GM21526 (cell line): ENCODE measurements at regions not wholly inside any gene's neighbourhood (a gene's known extent, or its start where the extent isn't known, plus 50 kb on each side); places are given as distances from the start of the nearest gene placed in this dataset.
"Not testable (repeated sequence)": the region's sequence is repeated elsewhere in the genome, so short reads cannot be mapped to it uniquely, and the experiment has no call there.

Experiments used
- ATAC-seq: cut with Tn5 transposase; IDR thresholded peaks from one replicate; pipeline ENCODE4 v1.9.1; 2021; ENCODE audit warnings: moderate library complexity; ENCODE audit not compliant: unreplicated experiment, low FRiP score

GRCh38 chr2:105691947-105692390 lies 52.7 kb upstream of the NCK2 start:
- ATAC-seq = no peak

DNA sequence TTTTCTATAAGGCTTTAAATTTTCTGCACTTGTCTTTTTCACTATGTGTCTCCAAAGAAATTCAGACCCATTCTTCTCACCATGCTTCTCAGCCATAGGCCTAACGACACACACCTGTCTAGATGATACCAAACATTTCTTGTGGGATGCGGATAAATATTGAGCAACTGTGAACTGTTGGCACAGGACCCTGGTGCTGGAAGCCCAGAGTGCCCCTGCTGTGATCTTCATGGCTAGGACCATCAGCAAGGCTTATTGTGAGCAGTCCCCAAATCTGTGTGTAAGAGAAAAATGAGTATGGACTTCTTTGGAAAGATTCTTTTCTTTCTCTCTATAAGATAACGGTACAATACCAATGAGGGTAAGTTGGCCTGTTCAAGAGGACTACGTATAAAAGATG lies 54.1 kb upstream of the NCK2 start:
- no peak for ATAC-seq

- ATAC-seq = no peak
Measured at GRCh38 chr2:105689484-105689883, 55.2 kb upstream of the NCK2 start.

DNA sequence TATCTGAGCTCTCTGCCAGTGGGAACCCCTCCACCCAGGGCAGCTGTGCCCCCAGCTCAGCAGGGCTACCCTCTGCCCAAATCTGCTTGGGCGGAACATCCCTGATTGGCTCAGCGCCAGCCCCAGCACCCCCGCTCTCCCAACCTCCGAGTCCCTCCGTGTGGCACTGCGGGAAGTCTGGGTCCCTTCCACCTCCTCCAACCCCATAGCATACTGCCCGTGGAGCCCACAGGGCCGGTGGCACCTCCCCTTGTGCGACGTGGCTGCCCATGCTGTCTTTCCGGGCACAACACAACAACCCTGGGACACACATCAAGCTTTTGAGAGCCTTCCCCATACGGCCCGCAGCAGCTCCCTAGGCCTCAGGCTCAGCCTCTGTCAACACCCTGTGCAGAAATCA lies 55.8 kb upstream of the NCK2 start:
- no peak for ATAC-seq

DNA sequence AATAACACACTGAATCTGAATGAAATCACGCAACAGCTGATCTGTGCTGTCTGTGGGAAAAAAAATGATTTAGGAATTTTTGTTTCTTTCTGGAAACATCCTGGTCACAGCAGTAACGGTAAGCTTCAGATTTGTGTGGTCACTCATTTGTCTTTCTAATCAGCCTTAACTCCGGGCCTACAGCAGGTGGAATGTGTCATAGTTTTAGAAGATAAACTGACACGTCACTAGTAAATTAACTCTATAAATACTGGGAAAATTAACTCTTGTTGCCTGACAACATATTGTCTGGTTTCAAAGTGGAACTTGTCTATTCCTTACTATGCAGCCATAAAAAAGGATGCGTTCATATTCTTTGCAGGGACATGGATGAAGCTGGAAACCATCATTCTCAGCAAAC lies 58.1 kb upstream of the NCK2 start:
- ATAC-seq = no peak

DNA sequence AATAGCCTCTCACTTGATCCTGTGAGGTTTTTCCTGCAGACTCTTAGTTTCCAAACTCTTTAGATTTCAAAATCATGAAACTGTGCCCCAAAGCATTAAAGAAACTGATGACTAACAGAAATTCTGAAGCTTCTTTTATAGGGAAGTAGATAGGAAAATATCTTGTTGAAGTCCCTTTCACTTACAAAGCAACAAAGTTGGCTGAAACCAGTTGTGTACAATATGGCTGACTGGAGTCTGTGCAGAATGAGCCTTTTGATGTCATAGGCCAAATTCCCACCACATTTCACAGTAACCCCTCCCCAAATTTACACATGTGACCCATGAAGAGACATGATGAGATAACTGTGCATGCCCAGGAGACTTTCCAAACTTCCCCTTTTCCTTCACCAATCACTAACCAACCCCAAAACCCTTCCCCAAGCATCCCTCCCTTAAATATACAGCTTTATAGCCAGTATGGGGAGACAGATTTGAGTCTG lies 61.7 kb upstream of the NCK2 start:
- ATAC-seq = no peak

- ATAC-seq = no peak
Measured at GRCh38 chr2:105682401-105682800, 62.3 kb upstream of the NCK2 start.

DNA sequence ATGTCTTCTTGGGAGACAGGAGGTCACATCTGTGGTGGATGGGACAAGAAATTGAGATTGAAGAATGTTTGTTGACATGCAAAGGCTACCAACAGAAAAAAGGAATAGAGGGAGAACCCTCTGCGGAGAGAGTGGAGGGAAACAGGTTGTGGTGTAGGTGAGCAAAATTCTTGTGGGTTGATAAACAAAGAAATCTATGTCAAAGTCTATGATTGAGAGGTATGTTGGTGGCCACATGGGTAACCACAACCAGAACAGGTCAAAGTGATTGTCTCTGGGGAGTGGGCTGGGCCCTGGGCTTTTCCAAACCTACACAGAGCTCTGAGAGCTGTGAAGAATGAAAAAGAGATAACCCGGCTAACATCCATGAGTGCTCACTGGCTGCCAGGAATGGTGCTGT lies 62.8 kb upstream of the NCK2 start:
- ATAC-seq = no peak

- ATAC-seq = no peak
Measured at GRCh38 chr2:105680357-105680756, 64.4 kb upstream of the NCK2 start.

- no peak for ATAC-seq
Measured at GRCh38 chr2:105678346-105678745, 66.4 kb upstream of the NCK2 start.

GRCh38 chr2:105677901-105678300 lies 66.8 kb upstream of the NCK2 start:
- no peak for ATAC-seq

DNA sequence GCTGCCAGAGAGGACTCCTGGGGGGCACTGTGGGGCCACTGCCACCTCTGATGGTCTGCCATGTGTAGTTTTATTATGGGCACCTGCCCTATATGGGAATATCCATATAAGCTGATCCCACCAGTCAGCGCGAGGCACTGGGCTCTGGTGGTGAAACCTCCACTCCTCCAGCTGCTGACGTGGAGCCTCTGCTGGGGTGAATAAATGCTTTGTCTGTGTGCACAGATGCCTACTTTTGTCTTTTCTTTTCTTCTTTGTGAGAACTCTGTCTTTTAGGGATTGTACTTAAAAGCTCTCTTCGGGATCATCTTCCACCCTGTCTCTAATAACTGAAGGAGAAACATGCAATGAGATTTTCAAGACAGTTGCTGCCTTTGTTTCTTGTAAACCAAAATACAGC lies 68.9 kb upstream of the NCK2 start:
- ATAC-seq = no peak

- ATAC-seq = no peak
Measured at GRCh38 chr2:105674859-105675541, 69.7 kb upstream of the NCK2 start.

DNA sequence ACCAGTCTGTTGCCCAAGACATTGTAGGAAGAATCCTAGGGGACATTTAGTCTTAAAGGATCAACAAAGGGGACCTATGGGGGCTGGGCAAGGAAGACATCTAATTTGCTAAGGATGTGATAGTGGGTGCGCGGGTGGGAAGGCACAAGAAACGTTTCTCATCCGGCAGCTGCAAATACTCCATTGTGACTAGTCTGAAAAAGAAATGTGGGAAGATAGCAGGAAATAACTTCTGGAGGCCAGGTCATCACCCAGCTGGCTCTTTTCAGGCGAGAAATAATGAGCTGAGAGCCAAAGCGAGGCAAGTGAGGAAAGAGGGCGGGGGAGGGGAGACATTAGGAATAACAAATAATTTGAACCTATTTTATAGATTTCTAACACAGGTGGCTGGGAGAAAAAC lies 70.3 kb upstream of the NCK2 start:
- no peak for ATAC-seq

DNA sequence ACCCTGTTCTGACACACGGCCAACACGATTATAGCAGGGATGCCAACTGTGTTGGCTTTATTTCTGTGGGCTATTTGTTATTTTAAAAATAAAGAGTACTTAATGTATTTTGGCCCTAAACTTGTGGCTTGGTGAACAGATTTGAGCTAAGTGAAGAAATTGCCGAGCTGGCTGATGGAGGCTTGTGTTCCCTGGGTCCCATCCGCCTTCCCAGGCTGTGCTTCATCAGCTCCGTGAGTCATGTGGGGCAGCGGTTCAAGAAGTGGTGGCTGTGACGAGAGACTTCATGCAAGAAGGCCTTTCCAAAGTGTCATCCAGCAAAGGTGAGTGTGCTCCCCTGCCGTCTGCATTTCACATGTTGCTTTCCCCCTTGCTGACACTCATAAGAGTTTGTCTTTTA lies 73.6 kb upstream of the NCK2 start:
- ATAC-seq = no peak

DNA sequence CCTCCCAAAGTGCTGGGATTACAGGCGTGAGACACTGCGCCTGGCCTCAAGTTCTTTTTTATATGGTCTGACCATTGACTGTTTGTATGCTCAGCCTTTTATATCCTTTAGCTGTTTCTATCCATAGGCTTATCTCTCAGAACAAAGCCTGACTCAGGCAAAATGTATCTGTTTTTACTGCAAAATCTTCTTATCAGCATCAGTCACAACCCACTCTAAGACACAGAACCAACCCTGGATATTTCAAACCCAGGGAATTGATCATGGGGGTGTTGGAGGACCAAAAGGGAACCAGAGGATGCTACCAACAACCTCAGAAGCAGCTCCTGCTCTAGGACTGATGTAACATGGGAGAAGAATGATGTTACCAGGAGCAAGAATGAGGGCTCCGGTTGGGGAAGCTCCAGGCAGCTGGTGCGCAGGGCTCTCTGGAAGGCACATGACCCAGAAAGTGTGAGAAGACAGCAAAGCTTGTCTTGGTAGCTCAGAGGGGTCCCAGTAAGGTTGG lies 75.3 kb upstream of the NCK2 start:
- ATAC-seq = no peak

DNA sequence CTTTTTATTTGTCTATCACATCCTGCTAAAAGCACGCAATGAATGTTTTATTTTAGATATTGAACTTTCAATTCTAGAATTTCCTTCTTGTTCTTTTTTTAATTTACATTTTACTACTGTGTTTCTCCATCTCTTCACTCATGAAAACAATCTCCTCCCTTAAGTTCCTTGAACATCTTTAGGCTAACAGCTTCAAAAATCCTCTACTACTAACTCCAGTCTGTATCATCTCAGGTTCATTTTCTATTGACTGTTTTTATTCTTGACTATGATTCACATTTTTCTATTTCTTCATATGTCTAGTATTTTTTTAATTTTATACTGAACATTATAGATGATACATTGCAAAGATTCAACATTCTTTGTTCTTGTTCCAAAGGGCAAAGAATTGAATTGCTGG lies 79.2 kb upstream of the NCK2 start:
- no peak for ATAC-seq

DNA sequence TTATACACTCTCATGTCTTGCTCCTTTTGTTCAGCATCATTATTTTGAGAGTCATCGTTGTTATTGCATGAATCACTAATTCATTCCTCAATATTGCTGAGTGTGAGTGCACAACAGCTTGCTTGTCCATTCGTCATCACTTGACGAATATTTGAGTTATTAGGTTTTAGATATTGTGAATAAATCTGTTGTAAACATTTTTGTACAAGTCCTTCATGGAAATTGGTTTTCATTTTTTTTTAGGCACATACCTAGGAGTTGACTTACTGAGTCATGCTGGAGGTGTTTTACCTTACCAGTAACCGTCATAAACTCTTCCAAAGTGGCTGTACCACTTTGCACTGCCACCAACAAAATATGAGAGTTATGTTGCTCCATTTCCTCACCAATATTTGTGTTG lies 84.2 kb upstream of the NCK2 start:
- no peak for ATAC-seq

DNA sequence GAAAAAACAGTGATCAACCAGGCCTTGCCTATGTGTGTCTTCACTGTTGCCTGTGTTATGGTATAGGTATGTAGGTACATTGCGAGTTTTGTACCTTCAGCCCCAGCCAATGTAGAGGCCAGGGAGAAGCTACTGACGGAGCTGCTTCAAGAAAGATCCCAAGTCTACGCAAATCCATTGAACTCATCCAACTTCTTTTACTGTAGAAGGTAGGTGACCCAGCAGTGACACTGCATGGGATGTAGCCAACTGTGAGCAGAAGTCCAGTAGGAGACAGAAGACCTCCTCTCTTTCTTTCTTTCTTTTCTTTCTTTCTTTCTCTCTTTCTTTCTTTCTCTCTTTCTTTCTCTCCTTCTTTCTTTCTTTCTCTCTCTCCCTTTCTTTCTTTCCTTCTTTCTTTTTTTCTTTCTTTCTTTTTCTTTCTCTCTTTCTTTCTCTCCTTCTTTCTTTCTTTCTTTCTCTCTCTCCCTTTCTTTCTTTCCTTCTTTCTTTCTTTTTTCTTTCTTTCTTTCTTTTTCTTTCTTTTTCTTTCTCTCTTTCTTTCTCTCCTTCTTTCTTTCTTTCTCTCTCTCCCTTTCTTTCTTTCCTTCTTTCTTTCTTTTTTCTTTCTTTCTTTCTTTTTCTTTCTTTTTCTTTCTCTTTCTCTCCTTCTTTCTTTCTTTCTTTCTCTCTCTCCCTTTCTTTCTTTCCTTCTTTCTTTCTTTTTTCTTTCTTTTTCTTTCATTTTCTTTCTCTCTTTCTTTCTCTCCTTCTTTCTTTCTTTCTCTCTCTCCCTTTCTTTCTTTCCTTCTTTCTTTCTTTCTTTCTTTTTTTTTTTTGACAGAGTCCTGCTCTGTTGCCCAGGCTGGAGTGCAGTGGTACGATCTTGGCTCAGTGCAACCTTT lies 88.7 kb upstream of the NCK2 start:
- not testable (repeated sequence) for ATAC-seq

DNA sequence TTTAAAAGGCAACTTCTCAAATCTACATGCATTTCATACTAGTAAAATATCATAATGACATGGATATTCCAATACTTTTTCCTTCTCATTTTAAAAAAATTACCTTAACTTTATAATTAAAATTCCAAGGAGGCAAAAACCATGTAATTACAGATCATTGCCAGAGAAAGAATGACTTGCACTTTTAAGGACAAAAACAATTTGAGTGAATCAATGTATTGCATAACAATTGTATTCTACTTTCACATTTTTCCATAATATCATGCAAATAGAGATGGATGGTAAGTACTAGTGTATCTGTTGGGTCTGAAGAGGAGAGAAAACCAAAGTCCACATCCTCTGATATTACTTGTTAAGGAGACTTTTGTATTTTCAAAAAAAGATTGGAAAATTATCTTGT lies 89.5 kb upstream of the NCK2 start:
- ATAC-seq = no peak

DNA sequence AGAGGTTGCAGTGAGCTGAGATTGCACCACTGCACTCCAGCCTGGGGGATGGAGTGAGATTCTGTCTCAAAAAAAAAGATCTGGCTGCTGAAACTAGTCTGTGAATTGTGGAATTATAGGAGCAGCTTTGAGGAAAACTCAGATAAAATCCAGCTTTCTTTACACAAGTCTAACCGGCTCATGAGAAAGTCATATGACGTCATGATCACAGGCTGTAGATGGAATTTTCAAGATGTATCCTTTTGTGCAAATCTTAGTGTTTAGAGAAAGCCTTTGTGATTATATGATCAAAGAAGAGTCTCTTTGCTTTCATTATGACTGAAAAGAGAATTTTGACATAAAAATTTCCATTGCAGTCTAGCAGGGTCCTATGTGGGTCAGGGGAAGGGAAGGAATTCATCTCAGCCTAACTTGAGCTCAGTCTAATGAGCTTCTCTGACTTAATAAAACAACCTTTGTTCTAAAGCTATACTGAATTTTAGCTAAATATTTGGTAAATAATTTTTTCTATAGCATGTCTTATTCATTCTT lies 90.2 kb upstream of the NCK2 start:
- ATAC-seq = no peak
